Right lobe of liver (tissue), 6 donors: ENCODE measurements at regions not wholly inside any gene's neighbourhood (a gene's known extent, or its start where the extent isn't known, plus 50 kb on each side); places are given as distances from the start of the nearest gene placed in this dataset.

Experiments used
- ATAC-seq, 4 donors: fragments of 200-7000 bp; cut with Tn5 transposase; one replicate each; pipeline ENCODE4 v1.9.1; 2020; ENCODE audit warnings: mild to moderate bottlenecking in 4 of 4, moderate library complexity in 4 of 4
- DNase-seq, 3 donors: peaks; one replicate each; pipeline ENCODE4 v3.0.0-alpha.2; 2020
- H3K27ac ChIP-seq, 3 donors: fragments of 200-600 bp; one replicate each; pipeline ENCODE4 v1.8.0; 2022
- H3K27me3 ChIP-seq, 2 donors: fragments of 200-600 bp; one replicate each; pipeline ENCODE4 v1.8.0; 2022
- H3K36me3 ChIP-seq, 4 donors: fragments of 200-600 bp; sonication (generic) in 1 of 4; one replicate each; pipeline versions ENCODE4 v1.5.1 to v1.8.0; 2017 to 2022; ENCODE audit warnings: control low read depth in 1 of 4
- H3K4me1 ChIP-seq, 4 donors: fragments of 200-600 bp; sonication (generic) in 1 of 4; one replicate each; pipeline versions ENCODE4 v1.5.1 to v1.8.0; 2017 to 2022; ENCODE audit warnings: control low read depth in 1 of 4
- H3K4me3 ChIP-seq, 3 donors: fragments of 200-600 bp; one replicate each; pipeline ENCODE4 v1.8.0; 2022
- H3K9me3 ChIP-seq, 4 donors: fragments of 200-600 bp; sonication (generic) in 1 of 4; one replicate each; pipeline versions ENCODE4 v1.5.1 to v1.8.0; 2017 to 2022; ENCODE audit warnings: control low read depth in 1 of 4
- CTCF ChIP-seq, 4 donors: fragments of 200-600 bp in 3 of 4; fragments of 450-650 bp in 1 of 4; IDR thresholded peaks; one replicate each; pipeline versions ENCODE4 v1.5.1 to v1.8.0; 2016 to 2022; ENCODE audit warnings: antibody characterized with exemption in 4 of 4, mild to moderate bottlenecking in 2 of 4
- POLR2A ChIP-seq: fragments of 450-650 bp; IDR thresholded peaks from one replicate; pipeline ENCODE4 v1.6.1; 2017; ENCODE audit warnings: antibody characterized with exemption, mild to moderate bottlenecking
- WGBS: methylation state at CpG from one replicate; pipeline ENCODE4 v1.1.6; 2018; ENCODE audit warnings: low coverage, low lambda C conversion rate; ENCODE audit not compliant: insufficient coverage; ENCODE audit errors: missing lambda C conversion rate; 5-methylcytosine and 5-hydroxymethylcytosine counted together
- intact Hi-C, 2 donors: fragments of 100-400 bp; cut with DNase I; formaldehyde crosslinking; loops; one replicate each; pipeline versions ENCODE4 v1.11.2 to v1.14.1; 2022
- donor health status: DM: no; HTN: yes; CAD: no.
- donor health status: DM: no; HTN: no; CAD: no.
- donor health status: DM: no; HTN: no; CAD: no.
- donor health status: DM: no; HTN: yes; CAD: no.
- donor health status: DM: no; HTN: yes; CAD: no.

- Histone ChIP-seq H3K4me3 (no peak overlapping the region), H3K27me3 (no peaks in the 10 kb centered on the region), H3K36me3 (no peaks in the 10 kb centered on the region), H3K4me1 (peaks cover 0 to 24% (median 3%) of the 10 kb centered on the region in 4 donors), H3K27ac (peak overlapping the region in 1 of 3 donors; percentile 25), H3K9me3 (no peaks in the 10 kb centered on the region)
- ATAC-seq: no peak
- WGBS: 0% methylated on average over 1 of the region's 1 CpG
- no peak for DNase-seq
- TF ChIP-seq CTCF (IDR thresholded peaks at IDR 0.05) (no peak), POLR2A (no peak)
- intact Hi-C loops: no loop called here
Observed at GRCh38 chr15:69603369-69604071, 150.9 kb downstream of the RPLP1 start.

GRCh38 chr15:69604072-69604411, 151.4 kb downstream of the RPLP1 start:
- Histone ChIP-seq H3K9me3 (no peaks in the 10 kb centered on the region), H3K27ac (no peak overlapping the region), H3K4me1 (peaks cover 0 to 24% (median 3%) of the 10 kb centered on the region in 4 donors), H3K27me3 (no peaks in the 10 kb centered on the region), H3K36me3 (no peaks in the 10 kb centered on the region), H3K4me3 (no peak overlapping the region)
- ATAC-seq (peak; percentile 63 to 86 (median 66)), DNase-seq (peak in 2 of 3 donors; percentile 46 to 63)
- TF ChIP-seq POLR2A (no peak), CTCF (IDR thresholded peaks at IDR 0.05) (peak in 2 of 4 donors; percentile 12 to 34)
- 12% methylated on average over 4 of the region's 4 CpGs for WGBS
- intact Hi-C loops: no loop called here

GRCh38 chr15:69606144-69606543, 153.5 kb downstream of the RPLP1 start:
- intact Hi-C loops: no loop called here
- WGBS: 70% methylated on average over 5 of the region's 5 CpGs
- no peaks in the 10 kb centered on the region for H3K9me3 ChIP-seq
- no peaks in the 10 kb centered on the region for H3K36me3 ChIP-seq
- no peak overlapping the region for H3K27ac ChIP-seq
- TF ChIP-seq POLR2A: no peak
- H3K4me1 ChIP-seq: peaks cover 0 to 14% (median 3%) of the 10 kb centered on the region in 4 donors
- no peak overlapping the region for H3K4me3 ChIP-seq
- DNase-seq (peak in 1 of 3 donors; percentile 12), ATAC-seq (no peak)
- H3K27me3 ChIP-seq: no peaks in the 10 kb centered on the region

GRCh38 chr15:69606921-69607500, 154.4 kb downstream of the RPLP1 start:
- Histone ChIP-seq H3K4me1 (peaks cover 0 to 14% (median 3%) of the 10 kb centered on the region in 4 donors), H3K27ac (no peak overlapping the region), H3K9me3 (no peaks in the 10 kb centered on the region), H3K27me3 (no peaks in the 10 kb centered on the region), H3K4me3 (no peak overlapping the region), H3K36me3 (no peaks in the 10 kb centered on the region)
- TF ChIP-seq CTCF (IDR thresholded peaks at IDR 0.05): no peak
- TF ChIP-seq POLR2A: no peak
- no peak for ATAC-seq
- WGBS: 77% methylated on average over 6 of the region's 11 CpGs
- peak in 1 of 3 donors; percentile 29 for DNase-seq
- intact Hi-C loops: no loop called here

- peak in 1 of 3 donors; percentile 16 for DNase-seq
- TF ChIP-seq CTCF (IDR thresholded peaks at IDR 0.05) (no peak), POLR2A (no peak)
- H3K9me3 ChIP-seq: no peaks in the 10 kb centered on the region
- H3K27ac ChIP-seq: no peak overlapping the region
- ATAC-seq: no peak
- no peak overlapping the region for H3K4me3 ChIP-seq
- no peaks in the 10 kb centered on the region for H3K27me3 ChIP-seq
- WGBS: 78% methylated on average over 4 of the region's 4 CpGs
- peaks cover 0 to 8% (median under 1%) of the 10 kb centered on the region in 4 donors for H3K4me1 ChIP-seq
- intact Hi-C loops: no loop called here
- no peaks in the 10 kb centered on the region for H3K36me3 ChIP-seq
Observed at GRCh38 chr15:69608661-69609060, 156.0 kb downstream of the RPLP1 start.
